Fibroblast of skin of right quadriceps (primary cell): ENCODE measurements at regions not wholly inside any gene's neighbourhood (a gene's known extent, or its start where the extent isn't known, plus 50 kb on each side); places are given as distances from the start of the nearest gene placed in this dataset.

ENCODE experiments used
- DNase-seq: peaks from one replicate; pipeline ENCODE4 v3.0.0-alpha.2; 2013

GRCh38 chr4:35252071-35252470 lies 992.2 kb downstream of the ARAP2 start:
- no peak for DNase-seq

DNA sequence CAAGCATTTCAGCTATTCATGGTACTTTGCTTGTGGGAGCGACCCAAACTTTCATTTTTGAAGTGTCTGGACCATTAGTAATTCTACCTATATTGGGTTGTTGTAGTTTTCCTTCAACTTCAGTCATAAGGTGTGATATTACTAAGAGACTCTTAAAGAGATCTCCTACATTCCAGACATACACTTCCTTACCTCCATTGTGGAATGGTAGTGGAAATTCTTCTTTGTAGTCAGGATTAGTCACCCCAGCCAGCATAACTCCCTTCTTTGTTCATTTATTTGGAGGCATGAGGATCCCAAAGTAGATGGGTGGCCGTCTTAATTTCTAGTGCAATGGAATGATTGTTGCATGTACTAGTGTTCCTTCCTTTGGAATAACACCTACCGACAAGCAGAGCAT lies 991.4 kb downstream of the ARAP2 start:
- DNase-seq: no peak

GRCh38 chr4:35253331-35253730 lies 991.0 kb downstream of the ARAP2 start:
- DNase-seq: no peak

- no peak for DNase-seq
Observed at GRCh38 chr4:35286434-35286833, 957.9 kb downstream of the ARAP2 start.

DNA sequence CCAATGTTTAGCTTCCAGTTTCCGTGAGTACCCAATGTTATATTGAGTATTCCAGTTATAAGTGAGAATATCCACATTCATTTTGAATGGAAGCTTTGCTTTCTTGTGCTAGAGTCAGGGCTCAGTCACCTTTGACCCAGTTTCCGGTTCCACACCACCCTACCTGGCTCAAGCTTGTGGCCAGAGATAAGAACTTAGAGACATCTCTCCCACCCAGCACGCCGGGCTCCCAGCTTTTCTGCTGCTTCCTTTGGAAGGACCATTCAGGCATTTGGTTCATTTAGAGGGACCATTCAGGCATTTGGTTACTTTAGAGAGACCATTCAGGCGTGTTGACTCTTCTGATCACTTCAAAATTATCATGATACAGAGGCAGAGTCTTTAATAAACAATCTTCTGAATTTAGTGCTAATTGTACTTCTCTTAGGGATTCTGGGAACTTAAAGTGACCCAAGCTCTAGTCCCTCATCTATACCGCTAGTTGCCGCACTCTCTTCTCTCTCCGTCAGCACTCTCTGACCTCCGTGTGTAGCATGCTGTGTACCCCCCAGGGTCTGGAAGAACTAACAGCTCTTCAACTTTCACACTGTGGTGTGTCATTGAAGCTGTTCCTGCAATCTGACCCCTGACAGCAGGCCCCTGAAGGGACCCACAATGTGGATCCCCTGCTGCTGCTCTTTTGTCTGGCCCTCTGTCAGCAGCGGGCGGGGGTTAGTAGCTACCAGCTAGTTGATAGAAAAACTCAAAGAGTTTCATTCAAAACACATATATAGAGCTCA lies 943.1 kb downstream of the ARAP2 start:
- DNase-seq: no peak

DNA sequence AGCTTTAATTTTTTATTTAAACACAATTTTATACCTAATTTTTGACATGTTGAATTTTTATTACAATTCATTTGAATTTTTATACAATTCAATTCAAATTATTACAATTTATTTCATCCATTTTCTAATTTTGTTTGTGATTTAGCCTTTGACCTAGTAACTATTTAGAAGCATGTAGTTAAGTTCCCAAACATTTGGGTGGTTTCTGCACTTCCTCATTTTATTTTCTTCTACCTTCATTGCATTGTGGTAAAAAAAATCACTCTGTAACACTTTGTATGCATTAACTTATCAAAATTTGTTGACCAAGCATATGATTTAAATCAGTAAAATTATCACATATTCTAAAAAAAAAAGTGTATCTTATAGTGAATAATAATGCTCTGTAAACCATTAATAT lies 928.9 kb downstream of the ARAP2 start:
- DNase-seq: no peak

DNA sequence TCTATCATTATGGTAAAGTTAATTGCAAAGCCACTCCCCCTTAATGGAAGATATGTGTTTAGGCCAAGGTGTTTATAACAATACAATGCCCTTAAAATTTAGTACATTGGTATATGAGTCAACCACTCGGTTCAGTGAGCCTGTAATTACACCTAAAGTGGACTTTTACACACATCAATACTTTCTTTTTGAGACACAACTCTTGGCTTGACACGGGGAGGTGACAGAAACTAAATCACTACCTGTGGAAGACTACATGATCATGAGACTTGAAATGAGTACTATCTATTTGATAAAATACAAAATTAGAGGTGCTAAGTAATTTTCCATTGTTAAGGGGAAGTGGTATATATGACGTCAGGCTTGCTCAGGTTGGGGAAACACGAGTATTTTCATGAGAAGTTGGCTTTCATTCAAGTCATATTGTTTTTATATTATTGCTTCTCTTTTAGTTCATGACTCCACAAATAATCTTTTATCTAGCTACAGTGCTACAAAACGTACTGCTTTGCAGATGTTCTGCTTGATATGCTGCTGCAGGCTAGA lies 918.3 kb downstream of the ARAP2 start:
- no peak for DNase-seq

- no peak for DNase-seq
Observed at GRCh38 chr4:35342833-35343232, 901.5 kb downstream of the ARAP2 start.

DNA sequence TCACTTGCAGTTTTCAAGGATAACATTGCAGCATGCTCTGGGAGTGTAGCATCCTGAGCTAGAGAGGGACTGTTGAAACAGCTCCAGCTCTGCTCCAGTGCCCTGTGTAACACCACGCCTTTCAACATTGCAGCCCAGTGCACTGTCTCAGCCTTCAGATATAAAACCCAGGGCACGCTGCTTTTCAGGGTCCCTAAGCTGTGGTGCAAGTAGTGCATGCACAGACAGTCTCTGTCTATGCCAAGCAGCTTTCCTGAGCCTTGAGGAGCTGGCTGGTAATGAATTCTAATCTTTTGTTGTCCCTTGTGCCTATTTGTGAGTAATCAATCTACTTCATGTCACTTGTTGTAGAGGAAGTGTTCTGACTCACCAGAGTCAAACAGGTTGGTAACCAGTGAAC lies 897.0 kb downstream of the ARAP2 start:
- DNase-seq: no peak

- no peak for DNase-seq
Observed at GRCh38 chr4:35358001-35358584, 886.2 kb downstream of the ARAP2 start.

DNA sequence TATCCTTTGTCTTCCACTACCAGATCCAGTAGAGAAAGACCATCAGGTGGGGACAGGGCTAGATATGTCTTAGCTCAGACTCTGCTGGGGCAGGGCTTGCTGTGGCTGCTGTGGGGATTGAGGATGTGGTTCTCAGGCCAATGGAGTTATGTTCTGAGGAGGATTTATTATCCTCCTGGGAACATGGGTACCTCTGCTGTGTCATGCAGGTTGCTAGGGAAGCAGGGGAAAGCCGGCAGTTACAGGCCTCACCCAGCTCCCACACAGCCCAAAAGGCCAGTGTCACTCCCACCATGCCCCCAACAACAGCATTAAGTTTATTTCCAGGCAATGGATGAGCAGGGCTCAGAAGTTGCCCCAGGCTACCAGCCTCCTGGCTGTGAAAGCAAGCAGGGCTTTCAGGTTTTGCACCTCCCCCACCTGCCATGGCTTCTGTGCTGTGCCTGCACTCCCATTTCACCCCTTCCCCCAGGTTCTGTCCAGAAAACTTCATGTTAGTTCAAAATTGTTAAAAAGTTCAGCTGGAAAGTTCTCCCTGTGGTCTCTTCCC lies 879.9 kb downstream of the ARAP2 start:
- DNase-seq: no peak

- DNase-seq: no peak
Observed at GRCh38 chr4:35365186-35365585, 879.1 kb downstream of the ARAP2 start.

DNA sequence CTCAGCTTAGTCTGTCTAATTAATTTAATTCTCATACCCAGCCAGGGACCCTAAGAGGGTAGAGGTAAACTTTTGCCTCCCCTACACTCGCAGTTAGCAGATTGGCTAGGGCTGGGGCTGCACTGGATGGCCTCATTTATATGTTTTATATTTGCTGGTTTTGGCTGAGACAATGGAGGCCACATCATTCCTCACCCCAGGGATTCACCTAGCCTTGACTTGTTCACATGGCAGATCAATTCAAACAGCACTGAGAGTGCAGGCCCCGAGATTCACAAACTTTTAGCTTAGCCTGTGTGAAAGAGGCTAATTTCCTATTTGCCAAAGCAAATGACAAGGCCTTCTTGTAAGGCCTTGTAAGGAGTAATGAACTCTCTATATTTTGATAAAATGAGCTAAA lies 844.4 kb downstream of the ARAP2 start:
- no peak for DNase-seq

- DNase-seq: no peak
Observed at GRCh38 chr4:35423104-35423503, 821.2 kb downstream of the ARAP2 start.

GRCh38 chr4:35447474-35447873 lies 796.8 kb downstream of the ARAP2 start:
- no peak for DNase-seq

- DNase-seq: no peak
Observed at GRCh38 chr4:35459045-35459444, 785.3 kb downstream of the ARAP2 start.

GRCh38 chr4:35461931-35462659 lies 782.2 kb downstream of the ARAP2 start:
- no peak for DNase-seq

DNA sequence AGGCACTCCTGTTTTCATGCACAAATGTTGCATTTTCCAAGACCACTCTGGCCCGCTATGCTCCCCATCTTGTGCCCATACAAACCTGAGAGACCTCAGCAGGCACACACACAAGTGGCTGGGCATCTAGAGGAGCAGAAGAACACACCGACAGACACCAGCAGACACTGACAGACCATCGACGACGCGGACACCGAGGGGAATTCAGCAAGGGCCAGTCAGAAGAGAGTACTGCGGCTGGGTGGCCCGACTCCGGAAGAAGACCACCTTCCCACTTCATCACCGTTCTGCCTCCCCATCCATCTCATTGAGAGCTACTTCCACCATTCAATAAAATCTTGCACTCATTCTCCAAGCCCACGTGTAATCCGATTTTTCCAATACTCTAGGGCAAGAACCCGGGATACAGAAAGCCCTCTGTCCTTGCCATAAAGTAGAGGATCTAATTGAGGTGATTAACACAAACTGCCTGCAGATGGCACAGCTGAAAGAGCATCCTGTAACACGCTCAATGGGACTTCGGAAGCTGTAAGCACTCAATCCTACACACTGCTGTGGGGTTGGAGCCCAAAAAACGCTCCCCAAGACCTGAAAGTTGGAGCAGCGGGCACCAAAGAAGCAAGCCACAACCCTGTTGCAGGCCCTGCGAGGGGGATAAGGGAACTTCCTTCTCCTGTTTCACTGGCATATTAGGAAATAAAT lies 780.9 kb downstream of the ARAP2 start:
- DNase-seq: no peak

GRCh38 chr4:35464964-35465528 lies 779.3 kb downstream of the ARAP2 start:
- no peak for DNase-seq

DNA sequence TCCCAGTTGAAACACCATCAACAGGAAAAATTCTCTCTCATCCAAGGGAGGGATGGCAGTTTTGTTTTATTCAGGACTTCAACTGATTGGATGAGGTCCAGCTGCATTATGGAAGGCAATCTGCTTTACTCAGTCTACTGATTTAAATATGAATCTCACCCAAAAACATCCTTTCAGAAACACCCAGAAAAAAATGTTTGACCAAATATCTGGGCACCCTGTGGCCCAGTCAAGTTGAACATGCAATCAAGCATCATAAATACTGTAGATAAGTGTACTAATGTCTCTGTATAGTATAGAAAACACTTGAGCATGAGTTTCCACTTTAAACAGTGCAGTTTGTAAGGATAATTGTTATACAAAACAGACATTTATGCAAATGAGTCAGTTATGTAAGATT lies 753.2 kb downstream of the ARAP2 start:
- DNase-seq: no peak

DNA sequence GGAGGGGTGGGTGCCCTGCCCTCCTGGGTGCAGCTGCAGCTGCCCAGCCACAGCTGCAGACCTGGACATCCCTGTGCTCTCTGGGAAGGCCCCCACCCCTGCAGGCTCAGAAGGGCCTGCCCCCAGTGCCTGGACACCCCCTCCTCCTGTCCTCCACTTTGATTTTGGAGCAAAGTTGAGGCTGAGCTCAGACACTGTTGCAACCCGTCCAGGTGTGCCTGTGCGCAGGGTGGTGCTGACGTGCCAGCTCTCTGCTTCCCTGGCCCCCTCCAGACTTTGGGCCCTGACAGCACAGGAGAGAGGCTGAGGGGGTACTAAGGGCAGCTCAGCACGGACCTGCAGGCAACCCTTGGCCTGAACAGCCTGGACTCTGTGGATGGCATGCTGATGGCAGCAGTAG lies 750.3 kb downstream of the ARAP2 start:
- DNase-seq: no peak

DNA sequence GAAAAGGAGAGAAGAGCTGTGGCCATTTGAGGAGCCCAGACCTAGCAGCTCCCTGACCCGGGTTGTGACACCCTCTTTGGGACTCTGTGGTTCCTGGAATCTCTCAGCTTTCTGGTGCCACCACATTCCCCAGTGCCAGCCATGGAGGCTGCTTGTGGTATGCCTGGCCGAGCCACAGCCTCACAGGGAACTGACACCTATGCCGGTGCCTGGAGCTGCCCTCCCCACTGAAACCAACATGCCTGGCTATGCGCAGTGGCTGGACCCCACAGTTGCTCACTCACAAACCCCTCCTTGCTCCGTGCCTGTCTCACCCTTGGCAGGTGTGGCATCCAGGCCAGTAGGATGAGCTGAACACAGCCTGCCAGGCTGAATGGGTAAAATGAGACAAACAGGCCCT lies 749.4 kb downstream of the ARAP2 start:
- DNase-seq: no peak

DNA sequence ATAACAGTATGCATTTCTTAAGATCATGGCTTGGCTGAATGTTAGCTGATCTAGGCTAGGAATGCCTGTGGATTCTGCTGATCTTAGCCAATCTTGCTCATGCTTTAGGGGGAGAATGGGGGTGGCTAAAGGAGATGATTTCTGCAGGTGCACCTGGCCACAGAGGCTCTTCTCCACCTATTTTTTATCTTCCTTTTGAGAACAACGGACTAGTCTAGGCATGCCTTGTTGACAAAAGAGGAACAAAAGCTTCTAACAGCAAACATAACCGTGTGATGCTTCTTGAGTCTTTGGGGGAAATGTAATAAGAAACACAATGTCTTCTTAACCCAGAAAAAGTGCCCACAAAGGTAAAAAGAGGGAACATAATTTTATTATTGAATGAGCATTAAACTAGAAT lies 743.5 kb downstream of the ARAP2 start:
- no peak for DNase-seq
